ENCODE measurements at regions not wholly inside any gene's neighbourhood (a gene's known extent, or its start where the extent isn't known, plus 50 kb on each side); places are given as distances from the start of the nearest gene placed in this dataset.

GRCh38 chr5:24059006-24059405, 551.6 kb downstream of the PRDM9 start:
- Mint-ChIP-seq H3K27me3 (ENCODE audit: insufficient read depth) (peaks cover 5% of the 10 kb centered on the region), H3K36me3 (ENCODE audit: low read depth) (no peaks in the 10 kb centered on the region), H3K4me3 (no peak overlapping the region), H3K27ac (no peak overlapping the region), H3K9me3 (no peaks in the 10 kb centered on the region), H3K4me1 (no peaks in the 10 kb centered on the region)
- TF ChIP-seq CTCF (conservative IDR thresholded peaks at IDR 0.05), result no peak
- Histone ChIP-seq H3K9ac (ENCODE audit: extremely low read depth, low read length, poor library complexity, severe bottlenecking) (no peak overlapping the region), H3K4me3 (ENCODE audit: low read length) (no peak overlapping the region), H3K27me3 (ENCODE audit: control insufficient read depth, insufficient read depth, low read length, poor library complexity, severe bottlenecking) (no peaks in the 10 kb centered on the region), H3K4me1 (ENCODE audit: control insufficient read depth, insufficient read depth, low read length) (no peaks in the 10 kb centered on the region), H3K9me3 (ENCODE audit: control insufficient read depth, low read length) (no peaks in the 10 kb centered on the region), H3K27ac (ENCODE audit: low read depth, low read length) (no peak overlapping the region), H3K36me3 (ENCODE audit: control insufficient read depth, insufficient read depth, low read length) (no peaks in the 10 kb centered on the region)
- 86 to 100% methylated on average over 1 to 2 of the region's 2 CpGs for WGBS, 2 experiments (ENCODE audit: insufficient coverage in 1 of 2, insufficient read length in 1 of 2)
- DNase-seq, result no peak

- no peaks in the 10 kb centered on the region for H3K9me3 Mint-ChIP-seq
- no peaks in the 10 kb centered on the region for H3K36me3 Mint-ChIP-seq (ENCODE audit: low read depth)
- H3K27ac ChIP-seq (ENCODE audit: low read depth, low read length), result no peak overlapping the region
- no peaks in the 10 kb centered on the region for H3K27me3 ChIP-seq (ENCODE audit: control insufficient read depth, insufficient read depth, low read length, poor library complexity, severe bottlenecking)
- DNase-seq, result no peak
- no peak overlapping the region for H3K4me3 ChIP-seq (ENCODE audit: low read length)
- H3K4me1 ChIP-seq (ENCODE audit: control insufficient read depth, insufficient read depth, low read length), result no peaks in the 10 kb centered on the region
- H3K27ac Mint-ChIP-seq, result no peak overlapping the region
- H3K4me3 Mint-ChIP-seq, result no peak overlapping the region
- H3K9ac ChIP-seq (ENCODE audit: extremely low read depth, low read length, poor library complexity, severe bottlenecking), result no peak overlapping the region
- no peaks in the 10 kb centered on the region for H3K9me3 ChIP-seq (ENCODE audit: control insufficient read depth, low read length)
- 93 to 94% methylated on average over 2 to 4 of the region's 4 CpGs for WGBS, 2 experiments (ENCODE audit: insufficient coverage in 1 of 2, insufficient read length in 1 of 2)
- H3K4me1 Mint-ChIP-seq, result no peaks in the 10 kb centered on the region
- no peaks in the 10 kb centered on the region for H3K36me3 ChIP-seq (ENCODE audit: control insufficient read depth, insufficient read depth, low read length)
- no peak for TF ChIP-seq CTCF (conservative IDR thresholded peaks at IDR 0.05)
- H3K27me3 Mint-ChIP-seq (ENCODE audit: insufficient read depth), result peaks cover 5% of the 10 kb centered on the region
These were observed 552.3 kb downstream of the PRDM9 start for GRCh38 chr5:24059716-24060115.

- Mint-ChIP-seq H3K9me3 (peaks cover 2% of the 10 kb centered on the region), H3K27me3 (ENCODE audit: insufficient read depth) (no peaks in the 10 kb centered on the region), H3K4me1 (no peaks in the 10 kb centered on the region), H3K4me3 (no peak overlapping the region), H3K27ac (no peak overlapping the region), H3K36me3 (ENCODE audit: low read depth) (no peaks in the 10 kb centered on the region)
- 85% methylated on average over 3 of the region's 4 CpGs; no CpG with 5 or more reads in 1 of the 2 experiments for WGBS, 2 experiments (ENCODE audit: insufficient coverage in 1 of 2, insufficient read length in 1 of 2)
- Histone ChIP-seq H3K9me3 (ENCODE audit: control insufficient read depth, low read length) (no peaks in the 10 kb centered on the region), H3K4me1 (ENCODE audit: control insufficient read depth, insufficient read depth, low read length) (no peaks in the 10 kb centered on the region), H3K27ac (ENCODE audit: low read depth, low read length) (no peak overlapping the region), H3K4me3 (ENCODE audit: low read length) (no peak overlapping the region), H3K36me3 (ENCODE audit: control insufficient read depth, insufficient read depth, low read length) (no peaks in the 10 kb centered on the region), H3K9ac (ENCODE audit: extremely low read depth, low read length, poor library complexity, severe bottlenecking) (no peak overlapping the region), H3K27me3 (ENCODE audit: control insufficient read depth, insufficient read depth, low read length, poor library complexity, severe bottlenecking) (no peaks in the 10 kb centered on the region)
- no peak for DNase-seq
- TF ChIP-seq CTCF (conservative IDR thresholded peaks at IDR 0.05), result no peak
These were observed 558.4 kb downstream of the PRDM9 start for GRCh38 chr5:24065779-24066178.

All from endodermal cell (in vitro differentiated cells).